HepG2 (cell line): ENCODE measurements at regions not wholly inside any gene's neighbourhood (a gene's known extent, or its start where the extent isn't known, plus 50 kb on each side); places are given as distances from the start of the nearest gene placed in this dataset.

ENCODE experiments used
- ATAC-seq: fragments of 200-7000 bp; cut with Tn5 transposase; 3 replicates; pipeline ENCODE4 v1.9.1; 2020; ENCODE audit warnings: mild to moderate bottlenecking, moderate library complexity
- BruUV-seq: library from RNA; stranded (reverse); fragments of 400-500 nt; replicated peaks from 2 replicates; lab custom pipeline; 2021; lab: Mats Ljungman, UMichigan
- CTCF ChIA-PET: fragments of 300-600 bp; formaldehyde crosslinking; extraction: SDS; loops from one replicate; lab custom pipeline; 2021; ENCODE audit warnings: low total read pairs, inconsistent platforms, low intra/inter-chr PET ratio; lab: Yijun Ruan, JAX
- POLR2A ChIA-PET: fragments of 350-600 bp; sonication (Branson Sonifier 250); formaldehyde crosslinking; loops from one replicate; lab custom pipeline; 2020; ENCODE audit warnings: antibody characterized with exemption, inconsistent platforms; lab: Yijun Ruan, JAX
- DNase-seq: peaks from one replicate; pipeline ENCODE4 v3.0.0-alpha.2; 2015; ENCODE audit warnings: low spot score
- FAIRE-seq: peaks from 3 replicates; lab custom pipeline; 2011; peaks lifted over from hg19 to GRCh38; lab: Jason Lieb, UNC
- H2AFZ ChIP-seq: one replicate; pipeline ENCODE4 v1.6.1; 2011; ENCODE audit warnings: low read length, inconsistent platforms
- H3K27ac ChIP-seq: fragments of 300-600 bp; 3 replicates; pipeline ENCODE4 v1.8.0; 2011; ENCODE audit warnings: mixed run types, mild to moderate bottlenecking, mixed read lengths, low read length, inconsistent platforms; ENCODE audit not compliant: insufficient read depth; ENCODE audit errors: extremely low read length
- H3K27me3 ChIP-seq, 2 experiments: fragments of 200-600 bp in 1 of 2; 2 replicates in 1 of 2; 3 replicates in 1 of 2; pipeline versions ENCODE4 v1.6.0 to v1.8.0; 2011; ENCODE audit warnings: low read length in 2 of 2, mild to moderate bottlenecking in 2 of 2, moderate library complexity in 2 of 2, inconsistent platforms in 1 of 2; ENCODE audit not compliant: insufficient read depth in 2 of 2, control insufficient read depth in 1 of 2
- H3K36me3 ChIP-seq, 2 experiments: fragments of 200-600 bp in 1 of 2; replicated peaks in 1 of 2; 2 replicates in 1 of 2; 3 replicates in 1 of 2; pipeline versions ENCODE4 v1.5.1 to v1.8.0; 2011; ENCODE audit warnings: low read length in 2 of 2, inconsistent platforms in 1 of 2; ENCODE audit not compliant: insufficient read depth in 2 of 2, control insufficient read depth in 1 of 2
- H3K4me1 ChIP-seq: 2 replicates; pipeline ENCODE4 v1.5.1; 2012; ENCODE audit warnings: low read length, inconsistent platforms; ENCODE audit not compliant: insufficient read depth
- H3K4me2 ChIP-seq: 2 replicates; pipeline ENCODE4 v1.6.0; 2011; ENCODE audit warnings: low read depth, low read length, inconsistent platforms
- H3K4me3 ChIP-seq, 3 experiments: fragments of 200-600 bp in 1 of 3; sonication (generic), shearing (Covaris generic) in 1 of 3; replicated peaks in 1 of 3; 2 replicates each; pipeline ENCODE4 v1.5.1; 2011 to 2016; ENCODE audit warnings: low read length in 3 of 3, inconsistent platforms in 2 of 3, low read depth in 2 of 3, mild to moderate bottlenecking in 2 of 3, control low read depth in 1 of 3, mixed read lengths in 1 of 3; ENCODE audit not compliant: insufficient read depth in 1 of 3
- H3K79me2 ChIP-seq: one replicate; pipeline ENCODE4 v1.6.1; 2011; ENCODE audit warnings: low read length, inconsistent platforms; ENCODE audit not compliant: insufficient read depth
- H3K9ac ChIP-seq: 2 replicates; pipeline ENCODE4 v1.6.0; 2011; ENCODE audit warnings: mild to moderate bottlenecking, low read depth, low read length, inconsistent platforms; ENCODE audit not compliant: insufficient read depth
- H3K9me3 ChIP-seq: 2 replicates; pipeline ENCODE4 v1.5.1; 2012; ENCODE audit warnings: mild to moderate bottlenecking, low read length
- H4K20me1 ChIP-seq: 2 replicates; pipeline ENCODE4 v1.6.0; 2011; ENCODE audit warnings: inconsistent platforms, mild to moderate bottlenecking, low read length, moderate library complexity; ENCODE audit not compliant: insufficient read depth
- WGBS: methylation state at CpG from one replicate; pipeline ENCODE4 v1.1.6; 2017; ENCODE audit warnings: low lambda C conversion rate; 5-methylcytosine and 5-hydroxymethylcytosine counted together
- in situ Hi-C: cut with HindIII; loops from 2 replicates; pipeline ENCODE4 v1.10.0; 2017; ENCODE audit warnings: low pct_unique_long_range_greater_than_20kb; ENCODE audit not compliant: extremely low pct_ligation_motif_present
- intact Hi-C: fragments of 100-400 bp; cut with micrococcal nuclease; formaldehyde crosslinking; loops from one replicate; pipeline ENCODE4 v1.10.0; 2022; ENCODE audit not compliant: unreplicated experiment
- TF ChIP-seq, protein P1 (sequence below): sonication (generic); formaldehyde crosslinking; IDR thresholded peaks from 2 replicates; pipeline ENCODE4 v1.4.0; 2020; ENCODE audit warnings: mild to moderate bottlenecking, missing genetic modification reagents, borderline replicate concordance
- TF ChIP-seq, protein P2 (sequence below), 2 experiments: fragments of 450-650 bp in 1 of 2; sonication (generic) in 1 of 2; formaldehyde crosslinking in 1 of 2; IDR thresholded peaks; 2 replicates each; pipeline versions ENCODE4 v1.6.1 to v1.8.0; 2016 to 2022; ENCODE audit warnings: antibody characterized with exemption in 1 of 2, mild to moderate bottlenecking in 1 of 2, missing genetic modification reagents in 1 of 2

DNA sequence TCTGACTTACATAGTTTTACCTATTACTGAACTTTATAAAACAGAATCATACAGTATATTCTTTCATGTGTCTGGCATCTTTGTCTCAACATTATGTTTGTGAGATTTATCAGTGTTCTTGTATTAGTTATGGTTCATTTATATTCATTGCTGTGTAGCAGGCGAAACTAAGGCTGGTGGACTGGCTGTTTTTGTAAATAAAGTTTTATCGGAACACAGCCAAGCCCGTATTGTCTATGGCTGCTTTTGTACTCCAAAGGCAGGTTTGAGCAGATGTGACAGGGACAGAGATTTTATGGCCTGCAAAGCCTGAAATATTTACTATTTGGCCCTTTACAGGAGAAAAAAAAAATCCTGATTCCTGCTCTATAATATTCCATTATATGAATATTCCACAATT is 405.8 kb upstream of the RGS6 start:
- H3K27ac ChIP-seq, result no peak overlapping the region
- in situ Hi-C loops (no loop called here), intact Hi-C loops (no loop called here)
- peaks cover 2% of the 10 kb centered on the region in 2 experiments; a peak in 1 of 5 replicates for H3K36me3 ChIP-seq
- DNase-seq (no peak), FAIRE-seq (no peak), ATAC-seq (no peak)
- ChIA-PET CTCF (no interaction called here), POLR2A (no interaction called here)
- 96% methylated on average over 3 of the region's 3 CpGs for WGBS
- no peaks in the 10 kb centered on the region for H3K9me3 ChIP-seq
- no peak overlapping the region for H3K4me3 ChIP-seq
- no peak overlapping the region for H3K9ac ChIP-seq
- H3K27me3 ChIP-seq, result no peaks in the 10 kb centered on the region
- TF ChIP-seq, protein P1, sequence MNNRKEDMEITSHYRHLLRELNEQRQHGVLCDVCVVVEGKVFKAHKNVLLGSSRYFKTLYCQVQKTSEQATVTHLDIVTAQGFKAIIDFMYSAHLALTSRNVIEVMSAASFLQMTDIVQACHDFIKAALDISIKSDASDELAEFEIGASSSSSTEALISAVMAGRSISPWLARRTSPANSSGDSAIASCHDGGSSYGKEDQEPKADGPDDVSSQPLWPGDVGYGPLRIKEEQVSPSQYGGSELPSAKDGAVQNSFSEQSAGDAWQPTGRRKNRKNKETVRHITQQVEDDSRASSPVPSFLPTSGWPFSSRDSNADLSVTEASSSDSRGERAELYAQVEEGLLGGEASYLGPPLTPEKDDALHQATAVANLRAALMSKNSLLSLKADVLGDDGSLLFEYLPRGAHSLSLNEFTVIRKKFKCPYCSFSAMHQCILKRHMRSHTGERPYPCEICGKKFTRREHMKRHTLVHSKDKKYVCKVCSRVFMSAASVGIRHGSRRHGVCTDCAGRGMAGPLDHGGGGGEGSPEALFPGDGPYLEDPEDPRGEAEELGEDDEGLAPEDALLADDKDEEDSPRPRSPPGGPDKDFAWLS (CRISPR knock-in tag), result no peak
- TF ChIP-seq, protein P2, sequence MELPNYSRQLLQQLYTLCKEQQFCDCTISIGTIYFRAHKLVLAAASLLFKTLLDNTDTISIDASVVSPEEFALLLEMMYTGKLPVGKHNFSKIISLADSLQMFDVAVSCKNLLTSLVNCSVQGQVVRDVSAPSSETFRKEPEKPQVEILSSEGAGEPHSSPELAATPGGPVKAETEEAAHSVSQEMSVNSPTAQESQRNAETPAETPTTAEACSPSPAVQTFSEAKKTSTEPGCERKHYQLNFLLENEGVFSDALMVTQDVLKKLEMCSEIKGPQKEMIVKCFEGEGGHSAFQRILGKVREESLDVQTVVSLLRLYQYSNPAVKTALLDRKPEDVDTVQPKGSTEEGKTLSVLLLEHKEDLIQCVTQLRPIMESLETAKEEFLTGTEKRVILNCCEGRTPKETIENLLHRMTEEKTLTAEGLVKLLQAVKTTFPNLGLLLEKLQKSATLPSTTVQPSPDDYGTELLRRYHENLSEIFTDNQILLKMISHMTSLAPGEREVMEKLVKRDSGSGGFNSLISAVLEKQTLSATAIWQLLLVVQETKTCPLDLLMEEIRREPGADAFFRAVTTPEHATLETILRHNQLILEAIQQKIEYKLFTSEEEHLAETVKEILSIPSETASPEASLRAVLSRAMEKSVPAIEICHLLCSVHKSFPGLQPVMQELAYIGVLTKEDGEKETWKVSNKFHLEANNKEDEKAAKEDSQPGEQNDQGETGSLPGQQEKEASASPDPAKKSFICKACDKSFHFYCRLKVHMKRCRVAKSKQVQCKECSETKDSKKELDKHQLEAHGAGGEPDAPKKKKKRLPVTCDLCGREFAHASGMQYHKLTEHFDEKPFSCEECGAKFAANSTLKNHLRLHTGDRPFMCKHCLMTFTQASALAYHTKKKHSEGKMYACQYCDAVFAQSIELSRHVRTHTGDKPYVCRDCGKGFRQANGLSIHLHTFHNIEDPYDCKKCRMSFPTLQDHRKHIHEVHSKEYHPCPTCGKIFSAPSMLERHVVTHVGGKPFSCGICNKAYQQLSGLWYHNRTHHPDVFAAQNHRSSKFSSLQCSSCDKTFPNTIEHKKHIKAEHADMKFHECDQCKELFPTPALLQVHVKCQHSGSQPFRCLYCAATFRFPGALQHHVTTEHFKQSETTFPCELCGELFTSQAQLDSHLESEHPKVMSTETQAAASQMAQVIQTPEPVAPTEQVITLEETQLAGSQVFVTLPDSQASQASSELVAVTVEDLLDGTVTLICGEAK (IDR thresholded peaks at IDR 0.05), result no peak
- TF ChIP-seq, protein P2 (CRISPR knock-in tag; IDR thresholded peaks at IDR 0.05), result peak; percentile 83
- no peak overlapping the region for H2AFZ ChIP-seq
- no peaks in the 10 kb centered on the region for H3K79me2 ChIP-seq
- no TSS peak for BruUV-seq
- no peaks in the 10 kb centered on the region for H3K4me1 ChIP-seq
- H3K4me2 ChIP-seq, result no peak overlapping the region
- H4K20me1 ChIP-seq, result no peaks in the 10 kb centered on the region
